CD14-positive monocyte (primary cell): ENCODE measurements at regions not wholly inside any gene's neighbourhood (a gene's known extent, or its start where the extent isn't known, plus 50 kb on each side); places are given as distances from the start of the nearest gene placed in this dataset.

ENCODE experiments used
- DNase-seq, 3 donors: peaks; one replicate each; pipeline ENCODE4 v3.0.0-alpha.2; 2011 to 2022
- H2AFZ ChIP-seq: 2 replicates; pipeline ENCODE4 v1.6.0; 2012; ENCODE audit warnings: mild to moderate bottlenecking, low read depth, low read length, inconsistent platforms; ENCODE audit not compliant: insufficient read depth, poor library complexity, severe bottlenecking
- H3K27ac ChIP-seq, 2 donors: 1 replicate in 1 of 2; 2 replicates in 1 of 2; pipeline ENCODE4 v1.5.1; 2012 to 2013; ENCODE audit warnings: low read length in 2 of 2, control low read depth in 1 of 2, inconsistent platforms in 1 of 2, low read depth in 1 of 2, mild to moderate bottlenecking in 1 of 2
- H3K27me3 ChIP-seq, 2 donors: one replicate each; pipeline versions ENCODE4 v1.6.0 to v1.6.1; 2011 to 2013; ENCODE audit warnings: low read length in 2 of 2; ENCODE audit not compliant: control insufficient read depth in 2 of 2, insufficient read depth in 2 of 2
- H3K36me3 ChIP-seq, 2 donors: replicated peaks in 1 of 2; 1 replicate in 1 of 2; 2 replicates in 1 of 2; pipeline versions ENCODE4 v1.5.1 to v1.6.1; 2012 to 2013; ENCODE audit warnings: low read length in 2 of 2, control low read depth in 1 of 2, inconsistent platforms in 1 of 2, mild to moderate bottlenecking in 1 of 2; ENCODE audit not compliant: insufficient read depth in 2 of 2, control insufficient read depth in 1 of 2
- H3K4me1 ChIP-seq, 2 donors: 1 replicate in 1 of 2; 2 replicates in 1 of 2; pipeline versions ENCODE4 v1.5.1 to v1.6.1; 2012 to 2013; ENCODE audit warnings: low read length in 2 of 2, control low read depth in 1 of 2, inconsistent platforms in 1 of 2, mild to moderate bottlenecking in 1 of 2, moderate library complexity in 1 of 2; ENCODE audit not compliant: insufficient read depth in 2 of 2, control insufficient read depth in 1 of 2
- H3K4me2 ChIP-seq: replicated peaks from 2 replicates; pipeline ENCODE3; 2012; ENCODE audit warnings: low read length, moderate library complexity, mild to moderate bottlenecking; ENCODE audit not compliant: poor library complexity, severe bottlenecking; ENCODE audit errors: extremely low read depth
- H3K4me3 ChIP-seq, 3 experiments: fragments of 200-600 bp in 1 of 3; sonication (generic) in 1 of 3; replicated peaks in 1 of 3; 1 replicate in 2 of 3; 2 replicates in 1 of 3; pipeline ENCODE4 v1.5.1; 2011 to 2013; ENCODE audit warnings: low read length in 3 of 3, mild to moderate bottlenecking in 3 of 3, control low read depth in 2 of 3, low read depth in 2 of 3, inconsistent platforms in 1 of 3, moderate library complexity in 1 of 3
- H3K79me2 ChIP-seq: 2 replicates; pipeline ENCODE4 v1.6.0; 2012; ENCODE audit warnings: mild to moderate bottlenecking, control low read depth, inconsistent platforms, low read length, moderate library complexity; ENCODE audit not compliant: insufficient read depth
- H3K9ac ChIP-seq: 2 replicates; pipeline ENCODE4 v1.6.0; 2017; ENCODE audit warnings: low read length, mild to moderate bottlenecking; ENCODE audit not compliant: insufficient read depth, poor library complexity, severe bottlenecking
- H3K9me3 ChIP-seq, 2 donors: replicated peaks in 1 of 2; 1 replicate in 1 of 2; 2 replicates in 1 of 2; pipeline versions ENCODE4 v1.5.1 to v1.6.1; 2012 to 2013; ENCODE audit warnings: low read length in 2 of 2, control low read depth in 1 of 2; ENCODE audit not compliant: control insufficient read depth in 1 of 2, insufficient read depth in 1 of 2
- H4K20me1 ChIP-seq: 2 replicates; pipeline ENCODE4 v1.6.0; 2012; ENCODE audit warnings: mild to moderate bottlenecking, low read length, control low read depth, moderate library complexity; ENCODE audit not compliant: insufficient read depth
- H3K27ac Mint-ChIP-seq, 7 donors: one replicate each; pipeline ENCODE4 v1.8.0; 2020; ENCODE audit warnings: mild to moderate bottlenecking in 7 of 7, mixed read lengths in 7 of 7, moderate library complexity in 6 of 7, inconsistent platforms in 2 of 7
- H3K27me3 Mint-ChIP-seq, 3 donors: one replicate each; pipeline ENCODE4 v1.8.0; 2021 to 2022; ENCODE audit warnings: low read depth in 3 of 3, mild to moderate bottlenecking in 3 of 3, mixed read lengths in 3 of 3, moderate library complexity in 3 of 3, inconsistent platforms in 1 of 3
- H3K36me3 Mint-ChIP-seq, 2 donors: one replicate each; pipeline ENCODE4 v1.8.0; 2020; ENCODE audit warnings: mixed read lengths in 2 of 2, inconsistent platforms in 1 of 2, mild to moderate bottlenecking in 1 of 2
- H3K4me1 Mint-ChIP-seq: one replicate; pipeline ENCODE4 v1.8.0; 2020; ENCODE audit warnings: mild to moderate bottlenecking, mixed read lengths
- H3K4me3 Mint-ChIP-seq, 2 donors: one replicate each; pipeline ENCODE4 v1.8.0; 2020; ENCODE audit warnings: mild to moderate bottlenecking in 2 of 2, mixed read lengths in 2 of 2, moderate library complexity in 1 of 2
- H3K9me3 Mint-ChIP-seq, 7 donors: one replicate each; pipeline ENCODE4 v1.8.0; 2020 to 2022; ENCODE audit warnings: mixed read lengths in 7 of 7, mild to moderate bottlenecking in 6 of 7, moderate library complexity in 6 of 7, inconsistent platforms in 2 of 7
- WGBS: methylation state at CpG from one replicate; pipeline ENCODE4 v1.1.5; 2013; ENCODE audit warnings: missing lambda C conversion rate; ENCODE audit not compliant: insufficient coverage; 5-methylcytosine and 5-hydroxymethylcytosine counted together
- intact Hi-C, 2 donors: fragments of 100-400 bp; cut with micrococcal nuclease; formaldehyde crosslinking; loops; one replicate each; pipeline versions ENCODE4 v1.15.0 to v1.15.1; 2023
- TF ChIP-seq, protein P1 (sequence below): fragments of 200-600 bp; IDR thresholded peaks from one replicate; pipeline ENCODE4 v1.8.0; 2022; ENCODE audit warnings: antibody characterized with exemption, mild to moderate bottlenecking

DNA sequence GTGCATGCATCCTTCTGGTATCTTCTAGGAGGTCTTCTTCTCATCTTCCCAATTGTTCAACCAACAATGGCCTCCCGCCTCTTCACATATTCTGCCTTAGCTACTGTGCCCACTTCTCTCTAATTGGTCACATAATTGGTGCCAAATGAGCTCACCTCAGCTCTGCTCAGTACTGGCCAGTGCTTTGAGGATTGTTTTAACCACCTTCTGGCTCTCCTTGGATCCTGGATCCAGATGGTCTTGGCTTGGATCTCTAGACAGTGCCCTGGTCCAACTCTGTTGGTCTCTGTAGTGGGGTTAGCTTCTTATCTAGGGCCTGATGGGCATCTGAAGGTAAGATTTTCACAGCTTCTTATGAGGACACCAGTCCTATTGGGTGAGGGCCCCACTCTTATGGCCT lies 820.8 kb downstream of the TYW1 start:
- no peak overlapping the region for H2AFZ ChIP-seq
- no CpG with 5 or more reads among the region's 1 CpG for WGBS

DNA sequence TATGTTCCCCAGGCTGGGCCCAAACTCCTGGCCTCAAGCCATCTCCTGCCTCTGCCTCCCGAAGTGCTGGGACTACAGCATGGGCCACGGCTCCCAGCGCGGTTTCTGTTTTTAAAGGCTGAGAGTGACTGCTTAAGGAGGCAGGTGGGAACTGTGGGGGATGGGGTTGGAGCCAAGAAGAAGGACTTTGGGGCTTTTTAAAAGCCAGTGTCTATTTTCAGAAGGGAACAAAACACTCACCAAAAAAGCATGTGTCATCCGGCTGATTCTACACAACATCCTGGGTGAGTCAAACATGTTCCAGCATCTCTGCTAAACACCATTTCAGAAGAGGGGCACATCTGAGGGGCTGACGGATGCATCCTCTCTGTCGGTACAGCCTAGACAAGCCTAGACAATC lies 824.5 kb downstream of the TYW1 start:
- Histone ChIP-seq H3K9me3 (peaks cover 52 to 65% of the 10 kb centered on the region in 2 donors), H3K4me1 (no peaks in the 10 kb centered on the region), H3K36me3 (no peaks in the 10 kb centered on the region), H3K4me3 (no peak overlapping the region), H3K27ac (no peak overlapping the region), H3K4me2 (no peak overlapping the region), H3K9ac (no peak overlapping the region), H2AFZ (no peak overlapping the region), H4K20me1 (no peaks in the 10 kb centered on the region), H3K79me2 (no peaks in the 10 kb centered on the region), H3K27me3 (no peaks in the 10 kb centered on the region)
- Mint-ChIP-seq H3K9me3 (peaks cover 16 to 67% (median 33%) of the 10 kb centered on the region in 7 donors), H3K27me3 (peaks cover 0 to 2% (median 0%) of the 10 kb centered on the region in 3 donors), H3K27ac (no peak overlapping the region), H3K36me3 (no peaks in the 10 kb centered on the region), H3K4me3 (no peak overlapping the region), H3K4me1 (no peaks in the 10 kb centered on the region)
- TF ChIP-seq, protein P1, sequence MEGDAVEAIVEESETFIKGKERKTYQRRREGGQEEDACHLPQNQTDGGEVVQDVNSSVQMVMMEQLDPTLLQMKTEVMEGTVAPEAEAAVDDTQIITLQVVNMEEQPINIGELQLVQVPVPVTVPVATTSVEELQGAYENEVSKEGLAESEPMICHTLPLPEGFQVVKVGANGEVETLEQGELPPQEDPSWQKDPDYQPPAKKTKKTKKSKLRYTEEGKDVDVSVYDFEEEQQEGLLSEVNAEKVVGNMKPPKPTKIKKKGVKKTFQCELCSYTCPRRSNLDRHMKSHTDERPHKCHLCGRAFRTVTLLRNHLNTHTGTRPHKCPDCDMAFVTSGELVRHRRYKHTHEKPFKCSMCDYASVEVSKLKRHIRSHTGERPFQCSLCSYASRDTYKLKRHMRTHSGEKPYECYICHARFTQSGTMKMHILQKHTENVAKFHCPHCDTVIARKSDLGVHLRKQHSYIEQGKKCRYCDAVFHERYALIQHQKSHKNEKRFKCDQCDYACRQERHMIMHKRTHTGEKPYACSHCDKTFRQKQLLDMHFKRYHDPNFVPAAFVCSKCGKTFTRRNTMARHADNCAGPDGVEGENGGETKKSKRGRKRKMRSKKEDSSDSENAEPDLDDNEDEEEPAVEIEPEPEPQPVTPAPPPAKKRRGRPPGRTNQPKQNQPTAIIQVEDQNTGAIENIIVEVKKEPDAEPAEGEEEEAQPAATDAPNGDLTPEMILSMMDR = no peak
- WGBS = 89% methylated on average over 1 of the region's 7 CpGs
- DNase-seq = no peak
- intact Hi-C loops = no loop called here

More for the DNA sequence above, 820.8 kb downstream of the TYW1 start:
- no peak overlapping the region for H3K27ac Mint-ChIP-seq
- Histone ChIP-seq H3K36me3 (no peaks in the 10 kb centered on the region), H4K20me1 (no peaks in the 10 kb centered on the region), H3K27me3 (no peaks in the 10 kb centered on the region), H3K79me2 (no peaks in the 10 kb centered on the region), H3K4me3 (no peak overlapping the region), H3K9me3 (peaks cover 56 to 65% of the 10 kb centered on the region in 2 donors), H3K27ac (no peak overlapping the region), H3K4me1 (no peaks in the 10 kb centered on the region), H3K4me2 (no peak overlapping the region), H3K9ac (no peak overlapping the region)
- DNase-seq = no peak
- no peaks in the 10 kb centered on the region for H3K4me1 Mint-ChIP-seq
- no peak overlapping the region for H3K4me3 Mint-ChIP-seq
- H3K27me3 Mint-ChIP-seq = peaks cover 0 to 2% (median 0%) of the 10 kb centered on the region in 3 donors
- intact Hi-C loops = no loop called here
- peaks cover 17 to 59% (median 39%) of the 10 kb centered on the region in 7 donors for H3K9me3 Mint-ChIP-seq
- TF ChIP-seq, protein P1 = no peak
- no peaks in the 10 kb centered on the region for H3K36me3 Mint-ChIP-seq
